ENCODE measurements at regions not wholly inside any gene's neighbourhood (a gene's known extent, or its start where the extent isn't known, plus 50 kb on each side); places are given as distances from the start of the nearest gene placed in this dataset.
"Not testable (repeated sequence)": the region's sequence is repeated elsewhere in the genome, so short reads cannot be mapped to it uniquely, and the experiment has no call there.

DNA sequence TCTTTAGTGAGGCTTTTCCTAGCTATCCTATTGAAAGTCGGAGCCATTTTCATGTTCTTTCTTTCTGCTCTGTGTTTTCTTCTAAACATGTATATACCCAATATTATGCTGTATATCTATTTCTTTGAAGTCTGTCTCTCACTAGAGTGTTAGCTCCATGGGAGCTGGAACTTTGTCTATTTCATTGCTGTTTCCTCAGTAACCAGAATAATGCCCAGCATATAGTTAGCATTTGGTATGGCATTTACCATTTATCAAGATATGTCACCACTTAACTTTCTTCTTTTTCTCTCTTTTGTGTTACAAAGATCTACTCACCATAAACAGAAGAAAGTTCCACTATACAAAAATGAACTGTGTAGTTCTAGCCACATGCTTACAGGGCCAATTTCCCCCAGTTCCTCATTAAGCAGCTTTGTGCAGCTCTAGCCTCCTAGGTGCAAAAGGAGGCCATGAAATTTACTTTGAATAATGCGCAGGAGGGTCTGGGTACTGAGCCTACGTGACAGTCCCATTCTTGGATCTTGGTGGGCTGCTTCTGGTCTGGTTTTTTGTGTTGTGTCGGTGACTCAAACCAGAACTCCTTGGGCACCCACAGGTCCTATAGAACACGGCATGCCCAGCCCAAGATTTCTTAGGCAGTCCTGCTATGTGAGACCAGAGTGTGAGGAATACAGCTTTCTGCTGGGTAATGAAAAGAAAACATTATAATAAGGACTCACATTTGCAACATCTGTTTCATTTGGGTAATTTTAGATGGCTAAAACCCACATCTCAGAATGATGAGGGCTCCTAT lies 302.3 kb upstream of the IGFBP7 start:
- no peak for DNase-seq (ENCODE audit: low spot score)

- DNase-seq (ENCODE audit: low spot score) = no peak
These were observed 300.3 kb upstream of the IGFBP7 start for GRCh38 chr4:57410331-57411052.

DNA sequence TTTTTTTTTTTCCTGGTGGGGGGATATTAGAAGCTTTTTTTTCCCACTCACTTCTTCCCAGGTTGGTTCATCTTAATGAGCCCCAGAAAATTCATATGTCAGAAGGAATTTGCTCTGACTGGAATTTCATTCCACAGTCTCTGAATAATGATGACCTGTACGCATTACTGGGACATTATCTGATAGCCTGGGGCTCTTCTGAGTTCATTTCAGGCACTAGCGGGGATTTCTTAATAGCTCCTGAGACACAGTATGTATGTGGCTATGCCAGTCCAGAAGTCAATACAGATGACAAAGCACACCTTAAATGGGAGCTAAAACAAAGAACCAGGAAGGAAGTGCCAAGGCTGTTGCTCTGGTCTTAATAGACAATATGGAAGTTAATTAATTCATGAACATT lies 295.2 kb upstream of the IGFBP7 start:
- DNase-seq (ENCODE audit: low spot score) = no peak

GRCh38 chr4:57404483-57404882 lies 294.3 kb upstream of the IGFBP7 start:
- no peak for DNase-seq (ENCODE audit: low spot score)

- DNase-seq (ENCODE audit: low spot score) = no peak
These were observed 293.4 kb upstream of the IGFBP7 start for GRCh38 chr4:57403591-57403990.

- DNase-seq (ENCODE audit: low spot score) = no peak
These were observed 291.4 kb upstream of the IGFBP7 start for GRCh38 chr4:57401586-57401985.

DNA sequence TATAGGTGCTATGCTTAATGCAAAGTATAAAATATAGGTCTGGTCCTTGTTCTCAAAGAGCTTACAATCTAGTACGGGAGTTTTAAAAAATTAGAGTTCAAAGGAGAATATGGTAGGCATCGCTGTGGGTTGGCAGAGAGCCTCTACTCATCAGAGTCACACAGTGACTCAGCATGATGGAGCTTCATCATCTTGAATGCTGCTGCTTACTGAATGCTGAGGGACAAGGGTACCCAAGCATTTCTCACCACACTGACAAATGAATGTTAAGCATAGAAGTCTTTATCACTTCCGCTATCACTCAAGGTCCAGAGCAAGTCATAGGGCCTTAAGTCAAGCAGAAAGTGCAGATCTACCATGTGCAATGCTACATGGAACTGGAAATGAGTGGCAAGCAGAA lies 268.6 kb upstream of the IGFBP7 start:
- DNase-seq (ENCODE audit: low spot score) = no peak

DNA sequence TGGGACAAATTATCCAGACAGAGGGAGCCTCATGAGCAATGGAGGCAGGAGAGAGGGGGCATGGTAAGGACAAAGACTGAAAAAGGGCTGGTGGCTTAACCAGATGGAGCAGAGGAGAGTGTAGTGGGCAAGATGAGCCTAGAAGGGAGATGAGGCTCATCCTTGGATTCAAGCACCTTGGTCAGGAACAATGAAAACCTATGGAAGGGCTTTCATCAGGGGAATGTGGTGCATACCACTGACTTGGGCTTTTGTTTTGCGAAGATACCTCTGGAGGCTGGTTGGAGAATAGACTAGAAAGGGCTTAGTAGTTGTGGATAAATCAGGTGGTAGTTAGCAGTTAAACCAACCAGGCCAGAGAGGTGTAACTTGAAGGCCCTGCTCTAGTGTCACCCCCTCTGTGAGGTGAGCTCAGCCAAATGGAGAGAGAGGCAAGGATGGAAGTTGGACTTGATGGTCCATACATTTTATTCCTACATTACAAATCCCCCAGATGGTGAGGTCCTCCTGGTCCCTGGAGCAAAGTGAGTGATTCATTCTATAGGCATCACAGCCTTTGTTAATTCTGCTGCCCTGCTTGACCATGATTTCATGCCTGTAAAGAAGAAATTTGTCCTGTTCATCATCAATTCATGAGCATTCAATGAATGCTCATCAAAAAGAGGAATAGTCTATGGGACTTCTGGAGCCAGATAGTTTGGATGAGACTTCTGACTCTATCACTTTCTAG lies 264.8 kb upstream of the IGFBP7 start:
- DNase-seq (ENCODE audit: low spot score) = no peak

DNA sequence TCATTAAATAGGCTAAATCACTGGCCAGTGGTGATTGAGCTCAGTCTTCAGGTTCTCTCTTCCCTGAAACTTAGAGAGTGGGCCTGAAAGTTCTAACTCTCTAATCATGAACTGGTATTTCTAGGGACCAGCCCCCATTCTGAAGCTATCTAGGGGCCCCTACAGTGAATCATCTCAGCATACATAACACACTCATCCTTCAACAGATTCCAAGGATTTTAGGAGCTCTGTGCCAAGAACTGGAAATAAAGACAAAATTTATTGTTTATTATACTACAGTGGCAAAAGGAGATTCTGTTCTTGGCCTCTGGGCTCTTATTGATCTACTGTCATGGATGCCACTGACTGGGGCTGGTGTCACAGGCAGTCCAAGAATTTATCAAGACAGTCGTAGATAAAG lies 263.8 kb upstream of the IGFBP7 start:
- no peak for DNase-seq (ENCODE audit: low spot score)

DNA sequence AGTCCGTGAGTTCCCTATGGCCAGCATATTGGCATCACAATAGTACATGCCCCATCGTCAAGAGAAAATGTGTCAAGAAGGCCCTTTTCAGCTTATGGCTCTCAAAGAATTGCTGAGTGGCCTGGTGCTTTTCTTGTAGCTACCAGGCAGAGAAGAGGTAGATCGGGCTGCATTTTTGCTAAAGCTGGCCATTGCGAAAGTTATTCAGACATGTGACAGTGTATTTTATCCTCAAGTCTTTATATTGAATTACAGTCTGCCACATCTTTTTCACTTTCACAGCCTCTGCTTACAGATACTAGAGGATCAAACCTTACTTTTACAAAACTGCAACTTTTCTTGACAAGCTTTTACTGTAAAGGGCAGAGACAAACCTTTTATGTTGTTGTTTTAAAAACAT lies 261.5 kb upstream of the IGFBP7 start:
- DNase-seq (ENCODE audit: low spot score) = no peak

DNA sequence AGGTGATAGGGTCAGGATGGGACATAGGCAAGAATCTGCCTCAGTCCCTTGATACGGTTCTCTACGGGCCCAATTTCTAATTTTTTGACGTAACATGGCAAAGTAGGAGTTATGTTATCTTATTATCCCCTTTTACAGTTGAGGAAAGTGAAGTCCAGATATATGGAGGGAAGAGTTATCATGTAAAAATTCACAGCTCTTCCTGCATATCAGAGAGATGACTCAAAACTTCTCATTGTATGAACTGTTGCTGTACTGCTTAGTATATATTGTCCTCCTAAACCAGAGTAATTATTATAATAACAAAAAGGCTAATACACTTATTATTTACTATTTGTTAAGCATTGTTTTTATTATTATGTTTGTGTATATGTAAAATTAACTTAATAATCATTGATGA lies 260.5 kb upstream of the IGFBP7 start:
- no peak for DNase-seq (ENCODE audit: low spot score)

DNA sequence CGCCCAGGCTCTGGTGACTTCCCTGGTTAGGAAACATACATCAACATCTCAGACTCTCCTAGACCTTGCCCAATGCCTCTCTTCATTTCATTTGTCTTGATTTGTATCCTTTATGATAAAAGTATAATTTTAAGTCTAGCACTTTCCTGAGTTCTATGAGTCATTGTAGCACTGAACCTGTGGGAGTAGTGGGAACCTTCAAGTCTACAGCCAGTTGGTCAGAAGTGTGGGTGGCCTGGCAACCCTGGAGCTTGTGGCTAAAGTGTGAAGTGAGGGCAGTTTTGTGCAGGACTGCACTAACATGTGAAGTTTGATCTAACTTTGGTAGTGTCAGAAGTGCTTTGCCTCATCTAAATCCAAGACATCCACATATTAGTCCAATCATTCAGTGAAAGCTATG lies 259.3 kb upstream of the IGFBP7 start:
- no peak for DNase-seq (ENCODE audit: low spot score)

DNA sequence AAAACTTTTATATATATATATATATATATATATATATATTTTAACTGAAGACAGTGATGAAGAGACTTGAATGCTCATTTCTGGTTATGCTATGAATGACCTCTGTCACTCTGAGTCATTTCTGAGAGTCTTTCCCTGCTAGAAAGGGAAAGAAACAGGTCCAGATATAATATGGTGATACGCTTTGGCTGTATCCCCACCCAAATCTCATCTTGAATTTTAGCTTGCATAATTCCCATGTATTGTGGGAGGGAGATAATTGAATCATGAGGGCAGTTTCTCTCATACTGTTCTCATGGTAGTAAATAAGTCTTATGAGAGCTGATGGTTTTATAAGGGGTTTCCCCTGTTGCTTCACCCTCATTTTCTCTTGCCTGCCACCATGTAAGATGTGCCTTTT lies 254.1 kb upstream of the IGFBP7 start:
- DNase-seq (ENCODE audit: low spot score) = no peak

DNA sequence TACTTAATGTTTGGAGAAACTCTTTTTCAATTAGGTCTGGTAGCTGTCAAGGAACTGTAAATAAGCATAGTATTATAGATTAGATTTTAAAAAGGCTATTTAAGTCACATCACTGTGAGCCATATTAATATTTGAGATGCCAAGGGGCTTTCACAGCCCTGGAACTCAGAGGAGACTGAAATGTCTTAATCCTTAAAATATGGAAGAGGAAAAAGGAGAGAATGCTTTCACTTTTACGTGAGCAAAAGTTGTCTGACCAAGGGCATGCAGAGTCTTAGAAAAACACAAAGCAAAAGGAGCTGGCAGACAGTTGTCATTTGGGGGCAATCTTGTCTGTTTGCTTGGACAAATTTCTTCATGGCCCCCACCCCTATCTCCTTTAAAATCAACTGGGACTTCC lies 253.2 kb upstream of the IGFBP7 start:
- no peak for DNase-seq (ENCODE audit: low spot score)

DNA sequence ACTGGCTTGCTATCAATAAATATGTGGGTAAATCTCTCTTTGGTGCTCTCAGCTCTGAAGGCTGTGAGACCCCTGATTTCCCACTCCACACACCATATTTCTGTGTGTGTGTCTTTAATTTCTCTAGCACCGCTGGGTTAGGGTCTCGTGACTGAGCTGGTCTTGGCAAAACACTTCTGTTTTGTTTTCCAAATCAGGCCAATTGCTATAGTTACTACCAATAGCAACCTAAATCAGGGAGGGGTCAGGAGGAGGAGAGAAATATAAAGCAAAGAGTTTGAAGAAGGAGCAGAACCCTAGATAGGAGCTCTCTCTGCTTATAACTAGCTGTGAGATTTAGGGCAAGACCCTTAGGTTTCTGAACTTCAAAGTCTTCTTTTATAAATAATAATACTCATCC lies 250.5 kb upstream of the IGFBP7 start:
- no peak for DNase-seq (ENCODE audit: low spot score)

GRCh38 chr4:57355101-57355665 lies 245.0 kb upstream of the IGFBP7 start:
- no peak for DNase-seq (ENCODE audit: low spot score)

GRCh38 chr4:57351731-57352130 lies 241.5 kb upstream of the IGFBP7 start:
- no peak for DNase-seq (ENCODE audit: low spot score)

- DNase-seq (ENCODE audit: low spot score) = no peak
These were observed 234.1 kb upstream of the IGFBP7 start for GRCh38 chr4:57344296-57344695.

DNA sequence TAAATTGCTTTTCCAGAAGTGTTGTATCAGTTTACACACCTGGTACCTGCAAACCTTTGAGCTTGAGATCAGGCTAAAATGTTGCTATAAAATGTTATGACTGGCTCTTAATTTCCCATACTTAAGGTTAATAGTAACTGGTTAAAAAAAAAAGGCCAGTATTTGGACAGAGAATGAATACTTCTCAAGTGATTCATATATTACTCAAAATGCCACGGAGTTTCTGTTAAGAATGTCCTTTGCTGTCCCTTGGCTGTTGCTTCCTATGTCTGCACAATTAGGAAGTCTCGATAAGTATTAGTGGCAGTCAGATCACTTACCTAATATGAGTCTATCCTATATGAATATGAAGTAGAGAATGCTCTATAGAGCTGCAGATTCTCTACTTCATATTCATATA lies 232.2 kb upstream of the IGFBP7 start:
- no peak for DNase-seq (ENCODE audit: low spot score)

DNA sequence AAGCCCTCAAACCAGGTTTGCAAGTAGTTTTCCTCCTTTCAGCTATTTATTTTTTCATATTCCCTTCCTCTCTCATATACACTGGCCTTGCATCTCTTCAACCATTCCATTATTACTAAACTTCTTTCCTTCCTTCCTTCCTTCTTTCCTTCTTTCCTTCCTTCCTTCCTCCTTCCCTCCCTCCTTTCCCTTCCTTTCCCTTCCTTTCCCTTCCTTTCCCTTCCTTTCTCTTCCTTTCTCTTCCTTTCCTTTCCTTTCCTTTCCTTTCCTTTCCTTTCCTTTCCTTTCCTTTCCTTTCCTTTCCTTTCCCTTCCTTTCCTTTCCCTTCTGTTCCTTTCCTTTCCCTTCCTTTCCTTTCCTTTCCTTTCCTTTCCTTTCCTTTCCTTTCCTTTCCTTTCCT lies 228.7 kb upstream of the IGFBP7 start:
- DNase-seq (ENCODE audit: low spot score) = not testable (repeated sequence)

DNA sequence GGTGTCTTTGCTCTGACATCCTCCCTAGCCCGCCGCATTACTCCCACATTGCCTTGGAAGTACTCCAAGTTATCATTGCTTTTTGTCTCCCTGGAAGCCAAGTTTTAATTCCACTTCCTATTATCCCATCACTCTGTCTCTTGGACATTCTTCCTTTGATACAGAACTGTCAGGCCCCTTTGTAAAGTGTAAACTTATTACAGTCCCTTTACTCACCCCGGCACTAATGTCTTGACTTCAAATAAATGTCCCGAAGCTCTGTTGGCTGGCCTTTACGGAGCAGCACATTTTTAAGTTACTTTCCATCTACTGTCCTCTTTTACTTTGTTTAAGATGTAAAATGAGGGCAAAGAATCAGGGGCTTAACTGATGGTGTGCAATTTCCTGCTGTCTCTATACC lies 223.5 kb upstream of the IGFBP7 start:
- no peak for DNase-seq (ENCODE audit: low spot score)

DNA sequence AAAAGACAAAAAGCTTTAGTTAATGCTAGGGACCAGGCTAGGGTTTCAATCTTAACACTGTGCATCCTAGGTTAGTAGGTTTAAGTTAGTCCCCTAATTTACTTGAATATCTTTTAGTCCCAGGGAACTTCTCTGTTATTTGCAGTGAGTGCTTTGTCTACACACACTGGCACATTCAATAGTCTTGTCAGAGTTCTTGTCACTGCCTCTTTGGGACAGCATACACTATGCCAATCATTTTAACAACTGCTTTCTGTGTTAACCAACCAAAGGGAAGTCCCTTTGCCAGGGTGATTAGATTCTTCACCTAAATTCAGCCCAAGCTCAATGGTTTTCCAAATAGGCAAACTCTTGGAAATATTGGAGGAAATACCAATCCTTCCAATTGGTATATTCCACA lies 221.8 kb upstream of the IGFBP7 start:
- DNase-seq (ENCODE audit: low spot score) = no peak

DNA sequence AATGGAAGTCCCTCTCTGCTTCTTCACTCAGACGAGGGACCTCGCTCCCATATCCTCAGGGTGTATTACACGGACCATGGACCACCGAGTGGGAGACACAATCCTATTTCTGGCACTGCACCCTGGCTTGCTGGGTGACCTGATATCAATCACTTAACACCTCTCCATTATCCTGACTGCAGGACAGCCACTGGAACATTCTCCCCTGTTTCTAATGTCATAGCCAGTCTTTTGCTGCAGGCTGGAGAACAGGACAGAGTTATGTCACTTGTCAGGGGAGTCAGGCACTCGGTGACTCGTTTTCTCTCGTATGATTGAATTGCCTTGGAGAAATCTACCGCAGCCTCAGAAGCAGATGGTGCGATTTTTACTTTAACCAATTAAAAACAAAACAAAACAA lies 219.1 kb upstream of the IGFBP7 start:
- DNase-seq (ENCODE audit: low spot score) = no peak

Measured in D341Med (cell line).